ENCODE measurements at regions not wholly inside any gene's neighbourhood (a gene's known extent, or its start where the extent isn't known, plus 50 kb on each side); places are given as distances from the start of the nearest gene placed in this dataset.
A peak's percentile ranks its signal among the peaks of the same experiment; 100 is the strongest.
"Not testable (repeated sequence)": the region's sequence is repeated elsewhere in the genome, so short reads cannot be mapped to it uniquely, and the experiment has no call there.

DNA sequence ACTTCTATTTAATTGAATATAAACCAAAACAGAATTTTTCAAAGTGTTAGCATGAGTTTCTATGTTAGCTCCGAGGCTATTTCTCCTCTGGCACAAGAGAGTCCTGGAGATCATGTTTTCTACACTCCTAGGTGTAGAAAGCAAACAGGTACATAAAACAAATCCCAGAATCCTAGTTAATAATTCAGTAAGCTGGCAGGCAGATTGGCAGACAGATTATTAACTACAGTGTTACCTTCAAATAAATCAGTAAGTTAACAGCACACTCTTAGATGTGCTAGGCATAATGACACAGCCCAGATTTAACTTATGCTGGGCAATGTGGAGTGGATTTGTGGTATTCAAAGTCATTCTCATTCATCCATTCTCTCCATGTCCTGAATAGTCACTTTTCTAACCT, 282.8 kb upstream of the RPS23 start:
- Histone ChIP-seq H3K9me3 (no peaks in the 10 kb centered on the region), H3K36me3 (replicated peaks) (no peaks in the 10 kb centered on the region), H3K4me3 (no peak overlapping the region), H3K27me3 (ENCODE audit: low read depth) (no peaks in the 10 kb centered on the region), H3K4me1 (no peaks in the 10 kb centered on the region)
- in situ Hi-C loops (cut with MboI; ENCODE audit: low sequenced_read_pairs): no loop called here
- no peak for DNase-seq (ENCODE audit: low spot score in 2 of 2)

DNA sequence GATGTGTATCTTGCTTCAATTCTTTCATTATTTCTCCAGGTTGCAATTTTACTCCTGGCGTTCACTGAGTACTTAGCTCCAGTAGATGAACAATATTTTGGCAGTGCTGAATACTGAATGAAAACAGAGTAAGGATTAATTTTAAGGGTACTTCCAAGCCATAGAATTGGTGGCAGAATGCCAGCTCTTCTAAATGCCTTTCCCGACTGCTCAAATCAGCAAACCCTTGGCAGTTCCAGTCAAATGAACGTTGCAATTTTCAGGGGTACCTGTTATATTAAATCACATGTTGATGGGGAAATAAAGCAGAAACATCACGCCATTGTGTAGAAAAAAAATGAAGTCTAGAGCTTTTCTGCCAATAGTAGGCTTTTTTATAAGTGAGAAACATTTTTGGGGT, 282.4 kb upstream of the RPS23 start:
- in situ Hi-C loops (cut with MboI; ENCODE audit: low sequenced_read_pairs): no loop called here
- Histone ChIP-seq H3K9me3 (no peaks in the 10 kb centered on the region), H3K36me3 (replicated peaks) (no peaks in the 10 kb centered on the region), H3K27me3 (ENCODE audit: low read depth) (no peaks in the 10 kb centered on the region), H3K4me3 (no peak overlapping the region), H3K4me1 (no peaks in the 10 kb centered on the region)
- DNase-seq (ENCODE audit: low spot score in 2 of 2): no peak

DNA sequence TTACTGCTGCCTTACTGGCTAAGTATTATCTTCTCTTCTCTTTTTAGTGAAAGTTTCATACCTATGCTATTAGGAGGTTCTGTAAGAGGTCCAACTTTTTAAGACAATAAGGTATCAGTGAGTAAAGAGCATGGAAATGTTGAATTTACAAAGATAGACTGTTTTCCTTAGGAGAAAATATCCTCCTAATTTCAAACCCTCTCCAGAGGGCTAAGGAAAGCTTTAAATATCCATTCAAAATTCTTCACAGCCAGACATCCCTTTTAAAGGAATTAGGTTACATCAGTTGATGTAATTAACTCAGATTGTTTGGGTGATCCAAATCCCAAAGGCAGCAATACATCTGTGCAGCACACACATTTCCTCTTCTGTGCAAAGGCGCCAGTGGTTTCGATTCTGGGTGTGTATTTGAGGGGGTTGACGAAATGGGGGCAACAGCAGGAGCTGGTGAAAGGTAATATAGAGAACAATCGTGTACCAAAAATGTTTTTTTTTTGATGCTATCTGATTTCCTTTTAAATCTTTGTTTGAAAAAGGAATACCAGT, 273.8 kb upstream of the RPS23 start:
- Histone ChIP-seq H3K4me1 (no peaks in the 10 kb centered on the region), H3K27me3 (ENCODE audit: low read depth) (no peaks in the 10 kb centered on the region), H3K4me3 (no peak overlapping the region), H3K9me3 (no peaks in the 10 kb centered on the region), H3K36me3 (replicated peaks) (no peaks in the 10 kb centered on the region)
- DNase-seq (ENCODE audit: low spot score in 2 of 2): no peak
- in situ Hi-C loops (cut with MboI; ENCODE audit: low sequenced_read_pairs): no loop called here

DNA sequence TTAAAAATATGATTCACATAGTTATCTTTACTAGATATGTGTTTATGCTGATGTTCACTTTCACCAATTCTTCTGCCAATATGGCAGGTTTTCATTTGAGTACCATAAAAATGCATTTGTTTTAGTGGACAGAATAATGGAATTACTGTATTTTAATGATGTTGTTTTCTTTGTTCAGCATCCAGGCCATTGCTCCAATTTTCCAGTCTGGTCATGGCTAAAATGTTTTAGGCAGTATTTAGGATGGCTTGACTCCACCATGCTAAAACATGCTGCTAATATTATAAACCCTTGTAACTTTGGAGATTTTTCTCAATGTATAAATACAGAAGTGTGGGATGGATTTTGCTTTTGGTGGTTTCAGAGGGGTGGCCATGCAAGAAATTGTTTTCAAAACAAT, 273.0 kb upstream of the RPS23 start:
- Histone ChIP-seq H3K27me3 (ENCODE audit: low read depth) (no peaks in the 10 kb centered on the region), H3K9me3 (no peaks in the 10 kb centered on the region), H3K4me1 (no peaks in the 10 kb centered on the region), H3K36me3 (replicated peaks) (no peaks in the 10 kb centered on the region), H3K4me3 (no peak overlapping the region)
- in situ Hi-C loops (cut with MboI; ENCODE audit: low sequenced_read_pairs): no loop called here
- no peak for DNase-seq (ENCODE audit: low spot score in 2 of 2)

DNA sequence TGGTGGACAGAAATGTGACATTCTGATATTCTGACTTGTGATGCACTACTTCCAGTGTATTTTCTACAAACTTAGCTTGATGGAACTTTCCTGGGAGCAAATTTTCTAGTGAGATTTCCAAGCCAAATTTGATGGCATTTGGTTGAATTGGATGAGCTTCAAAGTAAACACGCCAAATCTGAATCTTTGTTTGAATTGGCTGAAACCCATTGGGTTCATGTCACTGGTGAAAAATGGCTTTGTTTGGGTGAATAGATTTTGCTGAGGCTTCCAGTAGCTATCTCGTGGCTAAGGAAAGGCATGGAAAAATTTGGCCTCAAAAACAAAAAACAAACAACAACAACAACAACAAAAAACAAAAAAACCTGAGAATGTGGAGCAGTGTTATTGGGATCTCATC, 271.1 kb upstream of the RPS23 start:
- Histone ChIP-seq H3K9me3 (no peaks in the 10 kb centered on the region), H3K27me3 (ENCODE audit: low read depth) (no peaks in the 10 kb centered on the region), H3K4me3 (no peak overlapping the region), H3K4me1 (no peaks in the 10 kb centered on the region), H3K36me3 (replicated peaks) (no peaks in the 10 kb centered on the region)
- in situ Hi-C loops (cut with MboI; ENCODE audit: low sequenced_read_pairs): no loop called here
- DNase-seq (ENCODE audit: low spot score in 2 of 2): no peak

DNA sequence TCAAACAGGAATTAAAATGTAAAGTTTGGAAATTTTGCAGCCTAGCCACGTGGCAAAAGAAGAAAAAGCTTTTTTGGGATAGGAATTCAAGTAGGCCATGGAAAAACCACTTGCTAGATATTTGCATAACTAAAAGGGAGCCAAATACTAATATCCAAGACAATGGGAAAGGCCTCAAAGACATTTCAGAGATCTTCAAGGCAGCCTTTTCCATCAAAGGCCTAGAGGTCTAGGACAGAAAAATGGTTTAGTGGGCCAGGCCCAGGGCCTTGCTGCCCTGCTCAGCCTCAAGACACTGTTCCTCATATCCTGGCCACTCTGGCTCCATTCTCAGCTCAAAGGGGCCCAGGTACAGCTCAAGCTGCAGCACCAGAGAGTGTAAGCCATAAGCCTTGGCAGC, 265.9 kb upstream of the RPS23 start:
- H3K4me1 ChIP-seq: no peaks in the 10 kb centered on the region
- no peaks in the 10 kb centered on the region for H3K36me3 ChIP-seq (replicated peaks)
- DNase-seq (ENCODE audit: low spot score in 2 of 2): peak in 1 of 2 experiments; percentile 23
- no peaks in the 10 kb centered on the region for H3K27me3 ChIP-seq (ENCODE audit: low read depth)
- H3K9me3 ChIP-seq: no peaks in the 10 kb centered on the region
- no peak overlapping the region for H3K4me3 ChIP-seq
- in situ Hi-C loops (cut with MboI; ENCODE audit: low sequenced_read_pairs): no loop called here

DNA sequence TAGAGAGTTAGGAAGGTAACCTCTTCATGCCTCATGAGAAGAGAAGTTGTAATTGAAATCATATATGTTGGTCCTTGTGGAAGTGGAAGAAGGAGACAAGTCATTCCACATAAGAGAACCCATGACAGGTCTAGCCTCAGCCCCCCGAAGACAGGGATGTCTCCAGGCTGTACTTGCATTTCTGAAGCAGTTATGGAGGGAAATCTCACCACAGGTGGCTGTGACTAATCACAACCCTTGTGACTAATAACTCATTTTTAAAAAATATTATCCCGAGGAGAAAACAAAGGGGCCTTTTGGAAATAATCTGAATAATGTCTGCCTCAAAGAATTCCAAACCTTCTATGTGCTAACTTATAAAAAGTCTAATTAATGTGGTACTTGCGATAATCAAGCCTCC, 262.1 kb upstream of the RPS23 start:
- H3K27me3 ChIP-seq (ENCODE audit: low read depth): no peaks in the 10 kb centered on the region
- H3K4me1 ChIP-seq: no peaks in the 10 kb centered on the region
- no peak overlapping the region for H3K4me3 ChIP-seq
- DNase-seq (ENCODE audit: low spot score in 2 of 2): no peak
- in situ Hi-C loops (cut with MboI; ENCODE audit: low sequenced_read_pairs): no loop called here
- no peaks in the 10 kb centered on the region for H3K36me3 ChIP-seq (replicated peaks)
- H3K9me3 ChIP-seq: no peaks in the 10 kb centered on the region

DNA sequence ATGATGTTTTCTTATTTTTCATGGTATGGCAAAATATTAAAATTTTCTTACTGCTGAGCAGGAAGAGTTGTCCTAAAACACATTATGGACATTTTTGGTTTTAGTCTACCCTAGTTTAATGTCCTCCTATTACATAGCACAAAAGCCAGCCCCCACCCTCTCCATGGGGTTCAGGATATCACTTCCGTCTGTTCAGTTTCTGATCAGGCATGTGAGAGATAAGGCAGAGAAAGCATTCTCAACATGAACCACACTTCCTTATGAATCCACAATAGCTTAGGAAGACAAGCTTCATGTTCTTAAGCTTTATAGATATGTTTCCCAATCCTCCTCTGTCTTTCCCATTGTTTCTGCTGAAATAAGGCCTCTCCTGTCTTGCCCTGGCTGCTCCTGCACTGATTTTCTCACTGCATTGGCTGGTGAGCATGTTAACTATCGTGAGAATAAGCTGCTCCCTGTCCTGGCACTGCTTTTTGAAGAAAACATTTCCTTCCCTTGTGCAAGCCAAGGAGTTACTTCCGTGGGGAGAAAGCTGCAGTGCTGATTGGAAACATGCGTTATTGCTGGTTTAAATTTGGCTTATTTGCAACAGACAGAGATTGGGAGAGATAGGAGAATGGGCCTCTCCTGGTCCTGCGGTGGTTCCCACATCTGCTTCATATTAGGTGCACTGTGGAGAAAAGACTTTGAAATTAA, 260.3 kb upstream of the RPS23 start:
- in situ Hi-C loops (cut with MboI; ENCODE audit: low sequenced_read_pairs): no loop called here
- Histone ChIP-seq H3K9me3 (no peaks in the 10 kb centered on the region), H3K4me1 (no peaks in the 10 kb centered on the region), H3K4me3 (no peak overlapping the region), H3K36me3 (replicated peaks) (no peaks in the 10 kb centered on the region), H3K27me3 (ENCODE audit: low read depth) (no peaks in the 10 kb centered on the region)
- DNase-seq (ENCODE audit: low spot score in 2 of 2): no peak

DNA sequence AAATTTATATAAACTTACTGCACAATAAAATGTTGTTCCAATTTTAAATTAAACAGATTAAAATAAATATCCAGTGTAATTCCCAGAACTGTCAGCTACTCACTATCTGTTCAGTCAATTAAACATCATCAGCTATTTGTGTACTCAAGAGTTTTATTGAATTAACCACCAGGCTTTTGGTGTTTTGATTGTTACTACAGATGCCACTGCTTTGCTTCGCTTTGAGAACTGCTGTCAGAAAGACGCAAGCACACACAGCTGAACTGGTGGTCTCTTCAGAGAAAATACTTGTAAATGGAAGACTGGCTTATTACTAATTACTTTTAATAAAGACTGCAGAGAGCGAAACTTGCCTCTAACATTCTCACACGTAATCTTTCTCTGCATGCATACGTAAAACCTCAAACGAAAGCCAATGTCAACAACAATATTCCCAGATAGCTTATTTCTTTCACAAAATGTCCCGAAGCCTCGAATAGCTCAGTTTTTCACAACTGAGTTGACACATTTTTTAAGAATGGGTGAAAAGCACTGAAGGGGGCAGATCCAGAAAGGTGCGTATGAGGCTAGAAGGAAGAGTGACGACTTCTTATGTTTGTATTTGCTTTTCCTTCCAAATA, 259.6 kb upstream of the RPS23 start:
- H3K4me1 ChIP-seq: no peaks in the 10 kb centered on the region
- no peaks in the 10 kb centered on the region for H3K27me3 ChIP-seq (ENCODE audit: low read depth)
- no peaks in the 10 kb centered on the region for H3K36me3 ChIP-seq (replicated peaks)
- in situ Hi-C loops (cut with MboI; ENCODE audit: low sequenced_read_pairs): no loop called here
- H3K9me3 ChIP-seq: no peaks in the 10 kb centered on the region
- no peak overlapping the region for H3K4me3 ChIP-seq
- no peak for DNase-seq (ENCODE audit: low spot score in 2 of 2)

DNA sequence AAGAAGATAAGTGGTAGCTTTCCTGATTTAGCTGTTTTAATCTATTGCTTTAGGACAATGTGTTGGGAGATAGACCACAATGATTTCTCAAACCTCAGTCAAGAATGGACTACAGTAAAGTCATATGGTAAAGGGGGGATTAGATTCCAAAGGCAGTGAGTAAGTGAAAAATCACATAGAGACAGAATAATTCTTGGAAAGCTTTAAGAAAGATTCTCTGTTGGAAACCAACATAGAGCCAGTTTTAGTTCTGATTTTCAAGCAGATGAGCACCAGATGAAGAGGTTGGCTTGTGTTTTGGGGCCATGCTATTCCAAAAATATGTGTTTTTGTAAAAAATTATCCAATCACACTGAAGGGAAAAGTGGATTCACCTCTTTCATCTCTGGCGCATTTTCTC, 256.8 kb upstream of the RPS23 start:
- Histone ChIP-seq H3K9me3 (no peaks in the 10 kb centered on the region), H3K4me1 (no peaks in the 10 kb centered on the region), H3K36me3 (replicated peaks) (no peaks in the 10 kb centered on the region), H3K4me3 (no peak overlapping the region), H3K27me3 (ENCODE audit: low read depth) (no peaks in the 10 kb centered on the region)
- no peak for DNase-seq (ENCODE audit: low spot score in 2 of 2)
- in situ Hi-C loops (cut with MboI; ENCODE audit: low sequenced_read_pairs): no loop called here

DNA sequence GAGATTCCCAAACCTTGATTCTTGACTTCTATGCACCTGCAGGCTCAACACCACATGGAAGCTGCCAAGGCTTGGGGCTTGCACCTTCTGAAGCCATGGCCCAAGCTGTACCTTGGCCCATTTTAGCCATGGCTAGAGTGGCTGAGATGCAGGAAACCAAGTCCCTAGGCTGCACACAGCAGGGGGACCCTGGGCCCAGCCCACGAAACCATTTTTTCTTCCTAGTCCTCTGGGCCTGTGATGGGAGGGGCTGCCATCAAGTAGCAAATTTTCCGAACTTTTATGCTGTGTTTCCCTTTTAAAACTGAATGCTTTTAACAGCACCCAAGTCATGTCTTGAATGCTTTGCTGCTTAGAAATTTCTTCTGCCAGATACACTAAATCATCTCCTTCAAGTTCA, 253.9 kb upstream of the RPS23 start:
- H3K27me3 ChIP-seq (ENCODE audit: low read depth); H3K4me3 ChIP-seq; H3K4me1 ChIP-seq; H3K9me3 ChIP-seq; DNase-seq (ENCODE audit: low spot score in 2 of 2); H3K36me3 ChIP-seq (replicated peaks); in situ Hi-C loops (cut with MboI; ENCODE audit: low sequenced_read_pairs): not testable (repeated sequence)

DNA sequence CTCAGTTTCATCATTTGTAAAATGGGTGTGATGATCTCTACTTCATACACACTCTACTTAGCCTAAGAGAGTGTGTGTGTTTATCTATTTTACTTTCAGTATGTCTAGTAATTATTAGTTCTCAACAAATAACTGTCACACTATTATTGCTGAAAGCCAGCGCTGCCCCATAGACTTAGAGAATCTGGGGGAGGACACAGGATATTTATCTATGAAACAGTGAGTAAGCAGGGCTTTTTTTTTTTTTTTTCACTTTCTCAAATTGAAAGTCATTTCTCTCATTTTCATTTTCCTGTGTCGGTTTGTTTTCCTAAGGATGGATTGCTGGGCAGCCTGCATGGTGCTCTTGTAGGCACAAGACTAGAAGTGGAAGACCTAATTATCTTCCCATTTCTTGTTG, 248.4 kb upstream of the RPS23 start:
- Histone ChIP-seq H3K4me1 (no peaks in the 10 kb centered on the region), H3K9me3 (no peaks in the 10 kb centered on the region), H3K36me3 (replicated peaks) (no peaks in the 10 kb centered on the region), H3K4me3 (no peak overlapping the region), H3K27me3 (ENCODE audit: low read depth) (no peaks in the 10 kb centered on the region)
- in situ Hi-C loops (cut with MboI; ENCODE audit: low sequenced_read_pairs): no loop called here
- no peak for DNase-seq (ENCODE audit: low spot score in 2 of 2)

DNA sequence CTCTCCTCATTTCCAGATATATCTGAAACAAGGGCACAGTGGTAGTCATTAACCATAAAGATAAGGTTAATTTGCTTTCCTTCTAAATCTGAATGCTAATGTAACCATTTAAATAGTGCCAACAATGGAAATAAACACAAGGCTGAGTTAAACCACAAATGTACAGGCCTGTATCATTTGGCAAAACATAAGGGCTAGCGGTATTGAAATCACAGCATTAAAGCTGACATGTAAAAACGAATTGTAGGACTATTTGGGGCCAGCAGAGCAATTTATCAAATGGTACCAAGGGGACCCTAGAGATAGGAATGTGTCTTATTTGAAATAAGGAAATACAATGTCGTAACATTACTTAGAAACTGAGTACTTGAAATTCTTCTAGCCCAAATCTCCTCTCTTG, 247.5 kb upstream of the RPS23 start:
- H3K4me3 ChIP-seq: no peak overlapping the region
- DNase-seq (ENCODE audit: low spot score in 2 of 2): no peak
- in situ Hi-C loops (cut with MboI; ENCODE audit: low sequenced_read_pairs): no loop called here

DNA sequence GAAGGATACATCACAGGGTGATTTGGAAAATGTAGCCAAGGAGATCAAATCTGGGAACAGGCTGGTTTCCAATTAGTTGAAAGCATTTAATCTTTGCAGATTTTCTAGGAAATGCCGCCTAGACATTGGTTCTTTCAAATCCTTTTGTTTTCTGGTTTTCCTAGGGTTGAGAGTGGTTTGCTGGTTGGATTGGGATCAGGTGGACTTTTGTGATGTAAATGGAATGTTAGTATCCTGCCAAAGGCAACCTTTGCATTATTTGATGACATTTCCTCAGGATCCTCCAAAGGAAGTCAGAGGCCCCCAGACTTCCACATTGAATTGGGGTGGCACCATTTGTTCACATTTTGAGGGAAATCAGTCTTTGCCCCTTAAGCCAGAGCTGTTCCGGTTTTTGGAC, 245.5 kb upstream of the RPS23 start:
- in situ Hi-C loops (cut with MboI; ENCODE audit: low sequenced_read_pairs): no loop called here

More for the DNA sequence above, 247.5 kb upstream of the RPS23 start:
- H3K4me1 ChIP-seq: no peaks in the 10 kb centered on the region
- no peaks in the 10 kb centered on the region for H3K27me3 ChIP-seq (ENCODE audit: low read depth)
- no peaks in the 10 kb centered on the region for H3K9me3 ChIP-seq
- no peaks in the 10 kb centered on the region for H3K36me3 ChIP-seq (replicated peaks)

More for the DNA sequence above, 245.5 kb upstream of the RPS23 start:
- Histone ChIP-seq H3K27me3 (ENCODE audit: low read depth) (no peaks in the 10 kb centered on the region), H3K9me3 (no peaks in the 10 kb centered on the region), H3K36me3 (replicated peaks) (no peaks in the 10 kb centered on the region), H3K4me3 (no peak overlapping the region), H3K4me1 (no peaks in the 10 kb centered on the region)
- DNase-seq (ENCODE audit: low spot score in 2 of 2): no peak
